ENCODE measurements at regions not wholly inside any gene's neighbourhood (a gene's known extent, or its start where the extent isn't known, plus 50 kb on each side); places are given as distances from the start of the nearest gene placed in this dataset.

- no peak for DNase-seq
- Histone ChIP-seq H3K9me3 (no peaks in the 10 kb centered on the region), H3K27me3 (no peaks in the 10 kb centered on the region), H3K4me1 (no peaks in the 10 kb centered on the region), H3K27ac (no peak overlapping the region), H3K9ac (ENCODE audit: low read depth in 2 of 2, low read length in 2 of 2) (no peak overlapping the region), H3K36me3 (no peaks in the 10 kb centered on the region), H3K4me3 (no peak overlapping the region)
- TF ChIP-seq CTCF (IDR thresholded peaks at IDR 0.05), result no peak
- intact Hi-C loops (cut with DNase I), result no loop called here
Measured at GRCh38 chr5:93886917-93887361, 145.5 kb upstream of the POU5F2 start.

GRCh38 chr5:93886098-93886806 lies 144.9 kb upstream of the POU5F2 start:
- Histone ChIP-seq H3K36me3 (no peaks in the 10 kb centered on the region), H3K4me3 (no peak overlapping the region), H3K27ac (no peak overlapping the region), H3K27me3 (no peaks in the 10 kb centered on the region), H3K9ac (ENCODE audit: low read depth in 2 of 2, low read length in 2 of 2) (no peak overlapping the region), H3K9me3 (no peaks in the 10 kb centered on the region), H3K4me1 (no peaks in the 10 kb centered on the region)
- DNase-seq, result no peak
- TF ChIP-seq CTCF (IDR thresholded peaks at IDR 0.05), result no peak
- intact Hi-C loops (cut with DNase I), result no loop called here

GRCh38 chr5:93884254-93884653 lies 142.9 kb upstream of the POU5F2 start:
- Histone ChIP-seq H3K27ac (no peak overlapping the region), H3K9me3 (no peaks in the 10 kb centered on the region), H3K4me3 (no peak overlapping the region), H3K9ac (ENCODE audit: low read depth in 2 of 2, low read length in 2 of 2) (no peak overlapping the region), H3K36me3 (no peaks in the 10 kb centered on the region), H3K4me1 (no peaks in the 10 kb centered on the region), H3K27me3 (no peaks in the 10 kb centered on the region)
- no peak for TF ChIP-seq CTCF (IDR thresholded peaks at IDR 0.05)
- DNase-seq, result no peak
- intact Hi-C loops (cut with DNase I), result no loop called here

GRCh38 chr5:93883459-93883858 lies 142.1 kb upstream of the POU5F2 start:
- Histone ChIP-seq H3K9ac (ENCODE audit: low read depth in 2 of 2, low read length in 2 of 2) (no peak overlapping the region), H3K9me3 (no peaks in the 10 kb centered on the region), H3K27ac (no peak overlapping the region), H3K27me3 (no peaks in the 10 kb centered on the region), H3K36me3 (no peaks in the 10 kb centered on the region), H3K4me3 (no peak overlapping the region), H3K4me1 (no peaks in the 10 kb centered on the region)
- intact Hi-C loops (cut with DNase I), result no loop called here
- TF ChIP-seq CTCF (IDR thresholded peaks at IDR 0.05), result no peak
- no peak for DNase-seq

GRCh38 chr5:93875693-93876092 lies 134.3 kb upstream of the POU5F2 start:
- intact Hi-C loops (cut with DNase I), result no loop called here
- H3K4me1 ChIP-seq, result no peaks in the 10 kb centered on the region
- H3K36me3 ChIP-seq, result no peaks in the 10 kb centered on the region
- no peak overlapping the region for H3K27ac ChIP-seq
- H3K4me3 ChIP-seq, result no peak overlapping the region
- no peak overlapping the region for H3K9ac ChIP-seq (ENCODE audit: low read depth in 2 of 2, low read length in 2 of 2)
- H3K27me3 ChIP-seq, result no peaks in the 10 kb centered on the region
- no peak for TF ChIP-seq CTCF (IDR thresholded peaks at IDR 0.05)
- DNase-seq, result no peak
- no peaks in the 10 kb centered on the region for H3K9me3 ChIP-seq

Measured in colonic mucosa (tissue), 4 donors.